ENCODE measurements at regions not wholly inside any gene's neighbourhood (a gene's known extent, or its start where the extent isn't known, plus 50 kb on each side); places are given as distances from the start of the nearest gene placed in this dataset.

GRCh38 chr2:43052204-43052943 is 174.0 kb downstream of the ZFP36L2 start:
- TF ChIP-seq, protein P1, sequence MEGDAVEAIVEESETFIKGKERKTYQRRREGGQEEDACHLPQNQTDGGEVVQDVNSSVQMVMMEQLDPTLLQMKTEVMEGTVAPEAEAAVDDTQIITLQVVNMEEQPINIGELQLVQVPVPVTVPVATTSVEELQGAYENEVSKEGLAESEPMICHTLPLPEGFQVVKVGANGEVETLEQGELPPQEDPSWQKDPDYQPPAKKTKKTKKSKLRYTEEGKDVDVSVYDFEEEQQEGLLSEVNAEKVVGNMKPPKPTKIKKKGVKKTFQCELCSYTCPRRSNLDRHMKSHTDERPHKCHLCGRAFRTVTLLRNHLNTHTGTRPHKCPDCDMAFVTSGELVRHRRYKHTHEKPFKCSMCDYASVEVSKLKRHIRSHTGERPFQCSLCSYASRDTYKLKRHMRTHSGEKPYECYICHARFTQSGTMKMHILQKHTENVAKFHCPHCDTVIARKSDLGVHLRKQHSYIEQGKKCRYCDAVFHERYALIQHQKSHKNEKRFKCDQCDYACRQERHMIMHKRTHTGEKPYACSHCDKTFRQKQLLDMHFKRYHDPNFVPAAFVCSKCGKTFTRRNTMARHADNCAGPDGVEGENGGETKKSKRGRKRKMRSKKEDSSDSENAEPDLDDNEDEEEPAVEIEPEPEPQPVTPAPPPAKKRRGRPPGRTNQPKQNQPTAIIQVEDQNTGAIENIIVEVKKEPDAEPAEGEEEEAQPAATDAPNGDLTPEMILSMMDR (IDR thresholded peaks at IDR 0.05; ENCODE audit: extremely low read depth, insufficient read depth, missing control alignments) = no peak
- in situ Hi-C loops (cut with MboI; ENCODE audit: low pct_unique_long_range_greater_than_20kb, low sequenced_read_pairs, unreplicated experiment) = no loop called here
- no peak for DNase-seq (ENCODE audit: low spot score)

DNA sequence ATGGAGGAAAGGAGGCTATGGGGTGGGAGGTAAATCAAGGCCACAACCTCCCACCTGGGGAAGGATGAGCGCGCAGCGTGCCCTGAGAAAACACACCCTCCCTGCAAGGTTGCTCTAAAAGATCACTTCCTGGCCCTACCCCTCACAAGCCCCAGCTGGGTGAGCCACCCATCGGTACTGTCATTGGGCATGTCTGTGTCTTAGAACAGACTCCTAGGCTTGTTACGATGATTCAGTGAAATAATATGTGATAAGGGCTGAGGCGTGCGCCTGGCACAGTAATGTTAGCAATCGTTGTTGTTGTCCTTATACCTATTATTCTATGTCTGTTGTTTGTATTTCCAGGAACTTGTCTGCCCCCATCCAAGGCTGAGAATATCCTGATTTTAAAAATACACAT is 175.1 kb downstream of the ZFP36L2 start:
- TF ChIP-seq, protein P1 (IDR thresholded peaks at IDR 0.05; ENCODE audit: extremely low read depth, insufficient read depth, missing control alignments) = no peak
- in situ Hi-C loops (cut with MboI; ENCODE audit: low pct_unique_long_range_greater_than_20kb, low sequenced_read_pairs, unreplicated experiment) = no loop called here
- no peak for DNase-seq (ENCODE audit: low spot score)

- in situ Hi-C loops (cut with MboI; ENCODE audit: low pct_unique_long_range_greater_than_20kb, low sequenced_read_pairs, unreplicated experiment) = no loop called here
- TF ChIP-seq, protein P1 (IDR thresholded peaks at IDR 0.05; ENCODE audit: extremely low read depth, insufficient read depth, missing control alignments) = no peak
Observed at GRCh38 chr2:43050866-43051265, 175.5 kb downstream of the ZFP36L2 start.

DNA sequence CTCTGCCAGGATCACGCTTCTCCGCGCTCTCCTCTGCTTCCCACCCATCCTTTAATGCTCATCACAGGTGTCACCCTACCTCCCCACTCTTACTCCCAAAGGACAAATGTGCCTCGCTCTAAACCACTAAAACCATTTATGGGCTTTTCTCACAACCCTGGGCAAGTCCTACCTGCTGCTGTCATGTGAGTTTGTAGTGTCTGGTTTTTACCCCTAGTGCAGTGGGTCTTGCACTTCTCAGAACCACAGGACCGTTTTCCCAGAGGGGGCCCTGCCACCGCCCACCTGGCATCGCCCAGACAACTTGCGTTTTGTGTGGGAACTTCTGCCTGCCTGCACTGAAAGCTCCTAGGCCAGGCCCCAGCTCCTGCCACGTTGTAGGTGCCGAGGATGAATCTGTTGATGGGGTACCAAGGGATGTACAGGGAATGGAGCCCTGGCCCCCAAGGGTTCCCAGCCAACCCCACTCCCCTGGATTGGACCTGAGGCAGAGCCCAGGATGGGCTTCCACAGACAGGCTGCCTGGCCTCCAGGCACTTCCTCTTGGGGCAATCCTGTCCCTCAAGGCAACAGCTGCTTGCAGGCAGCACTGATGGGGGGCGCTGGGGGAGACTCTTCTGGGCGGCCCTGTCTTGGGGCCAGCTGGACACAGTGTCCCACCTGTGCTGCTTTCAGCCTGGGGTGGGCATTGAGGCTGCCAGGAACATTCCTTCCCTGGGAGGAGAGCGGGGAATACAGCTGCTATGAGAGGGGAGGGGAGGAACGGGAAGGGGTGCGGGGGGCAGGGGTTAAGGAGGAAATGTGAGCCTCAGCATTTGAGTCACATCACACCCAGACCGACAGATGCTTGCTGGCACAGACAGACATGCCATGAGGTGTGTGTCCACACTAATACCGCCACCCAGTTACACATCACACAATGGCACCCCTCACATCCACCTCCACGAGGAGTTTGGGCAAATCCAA is 176.3 kb downstream of the ZFP36L2 start:
- no peak for DNase-seq (ENCODE audit: low spot score)
- TF ChIP-seq, protein P1 (IDR thresholded peaks at IDR 0.05; ENCODE audit: extremely low read depth, insufficient read depth, missing control alignments) = no peak
- in situ Hi-C loops (cut with MboI; ENCODE audit: low pct_unique_long_range_greater_than_20kb, low sequenced_read_pairs, unreplicated experiment) = no loop called here

More at GRCh38 chr2:43050866-43051265, 175.5 kb downstream of the ZFP36L2 start:
- DNase-seq (ENCODE audit: low spot score) = no peak

DNA sequence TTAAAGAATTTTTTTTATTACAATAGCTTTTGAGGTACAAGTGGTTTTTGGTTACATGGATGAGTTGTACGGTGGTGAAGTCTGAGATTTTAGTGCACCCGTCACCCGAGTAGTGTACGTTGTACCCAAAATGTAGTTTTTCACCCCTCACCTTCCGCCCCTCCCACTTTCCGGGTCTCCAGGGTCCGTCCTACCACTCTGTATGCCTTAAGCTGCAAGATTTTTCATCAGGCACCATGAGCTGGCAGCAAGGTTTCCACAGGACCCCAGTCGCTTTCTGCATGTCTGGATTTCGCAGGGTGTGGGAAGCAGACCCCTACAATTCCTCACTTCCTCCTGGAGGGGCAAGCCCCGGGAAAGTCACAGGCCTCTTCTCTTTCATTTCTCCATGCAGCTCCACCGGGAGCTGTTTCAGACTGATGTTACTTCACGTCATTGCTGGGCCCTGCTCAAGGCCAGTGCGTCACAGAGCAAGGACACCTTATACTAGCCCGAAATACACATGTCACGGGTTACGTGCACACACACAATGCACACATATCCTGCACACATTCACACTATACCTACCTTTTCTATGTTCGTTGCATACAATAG is 179.1 kb downstream of the ZFP36L2 start:
- TF ChIP-seq, protein P1 (IDR thresholded peaks at IDR 0.05; ENCODE audit: extremely low read depth, insufficient read depth, missing control alignments) = no peak
- no peak for DNase-seq (ENCODE audit: low spot score)
- in situ Hi-C loops (cut with MboI; ENCODE audit: low pct_unique_long_range_greater_than_20kb, low sequenced_read_pairs, unreplicated experiment) = no loop called here

GRCh38 chr2:43045866-43046265 is 180.5 kb downstream of the ZFP36L2 start:
- in situ Hi-C loops (cut with MboI; ENCODE audit: low pct_unique_long_range_greater_than_20kb, low sequenced_read_pairs, unreplicated experiment) = no loop called here
- no peak for DNase-seq (ENCODE audit: low spot score)
- TF ChIP-seq, protein P1 (IDR thresholded peaks at IDR 0.05; ENCODE audit: extremely low read depth, insufficient read depth, missing control alignments) = no peak
